Endodermal cell (in vitro differentiated cells): ENCODE measurements at regions not wholly inside any gene's neighbourhood (a gene's known extent, or its start where the extent isn't known, plus 50 kb on each side); places are given as distances from the start of the nearest gene placed in this dataset.
"Not testable (repeated sequence)": the region's sequence is repeated elsewhere in the genome, so short reads cannot be mapped to it uniquely, and the experiment has no call there.

Source experiments
- DNase-seq: peaks from one replicate; pipeline ENCODE4 v3.0.0-alpha.2; 2017
- H3K27ac ChIP-seq: 2 replicates; pipeline ENCODE4 v1.5.1; 2013; ENCODE audit warnings: mild to moderate bottlenecking, low read depth, low read length, moderate library complexity
- H3K27me3 ChIP-seq: 2 replicates; pipeline ENCODE4 v1.6.1; 2013; ENCODE audit warnings: mild to moderate bottlenecking, low read length, moderate library complexity; ENCODE audit not compliant: insufficient read depth, control insufficient read depth, poor library complexity, severe bottlenecking
- H3K36me3 ChIP-seq: 2 replicates; pipeline ENCODE4 v1.7.0; 2013; ENCODE audit warnings: mild to moderate bottlenecking, low read length, moderate library complexity; ENCODE audit not compliant: control insufficient read depth, insufficient read depth
- H3K4me1 ChIP-seq: one replicate; pipeline ENCODE4 v1.7.0; 2013; ENCODE audit warnings: low read length; ENCODE audit not compliant: control insufficient read depth, insufficient read depth
- H3K4me3 ChIP-seq: 2 replicates; pipeline ENCODE4 v1.5.1; 2013; ENCODE audit warnings: mild to moderate bottlenecking, low read length, moderate library complexity
- H3K9ac ChIP-seq: 2 replicates; pipeline ENCODE4 v1.6.1; 2013; ENCODE audit warnings: mild to moderate bottlenecking, low read length, moderate library complexity; ENCODE audit not compliant: poor library complexity, severe bottlenecking; ENCODE audit errors: extremely low read depth
- H3K9me3 ChIP-seq: 2 replicates; pipeline ENCODE4 v1.6.1; 2013; ENCODE audit warnings: mild to moderate bottlenecking, low read length, moderate library complexity; ENCODE audit not compliant: control insufficient read depth
- H3K27ac Mint-ChIP-seq: 2 replicates; pipeline ENCODE4 v1.8.0; 2020; ENCODE audit warnings: mixed read lengths
- H3K27me3 Mint-ChIP-seq: 2 replicates; pipeline ENCODE4 v1.8.0; 2021; ENCODE audit warnings: mild to moderate bottlenecking, mixed read lengths; ENCODE audit not compliant: insufficient read depth
- H3K36me3 Mint-ChIP-seq: 2 replicates; pipeline ENCODE4 v1.8.0; 2020; ENCODE audit warnings: low read depth, mixed read lengths
- H3K4me1 Mint-ChIP-seq: 2 replicates; pipeline ENCODE4 v1.8.0; 2020; ENCODE audit warnings: mixed read lengths
- H3K4me3 Mint-ChIP-seq: 2 replicates; pipeline ENCODE4 v1.8.0; 2020; ENCODE audit warnings: mild to moderate bottlenecking, moderate library complexity, mixed read lengths
- H3K9me3 Mint-ChIP-seq: 2 replicates; pipeline ENCODE4 v1.8.0; 2020; ENCODE audit warnings: mild to moderate bottlenecking, mixed read lengths
- WGBS, 2 experiments: methylation state at CpG; one replicate each; pipeline versions ENCODE4 v1.1.5 to v1.1.7; 2013; ENCODE audit warnings: missing lambda C conversion rate in 2 of 2, mixed read lengths in 1 of 2; ENCODE audit not compliant: insufficient coverage in 1 of 2, insufficient read length in 1 of 2; 5-methylcytosine and 5-hydroxymethylcytosine counted together

- not testable (repeated sequence) for H3K4me3 Mint-ChIP-seq, H3K9ac ChIP-seq, H3K4me1 Mint-ChIP-seq, H3K27me3 ChIP-seq, H3K36me3 Mint-ChIP-seq, H3K4me3 ChIP-seq, H3K9me3 Mint-ChIP-seq, H3K27me3 Mint-ChIP-seq, H3K9me3 ChIP-seq, H3K36me3 ChIP-seq, DNase-seq, H3K27ac Mint-ChIP-seq, H3K27ac ChIP-seq, H3K4me1 ChIP-seq
- WGBS, 2 experiments: 96% methylated on average over 3 of the region's 6 CpGs; no CpG with 5 or more reads in 1 of the 2 experiments
Observed at GRCh38 chr2:87354102-87354501, 332.5 kb upstream of the PLGLB1 start.

DNA sequence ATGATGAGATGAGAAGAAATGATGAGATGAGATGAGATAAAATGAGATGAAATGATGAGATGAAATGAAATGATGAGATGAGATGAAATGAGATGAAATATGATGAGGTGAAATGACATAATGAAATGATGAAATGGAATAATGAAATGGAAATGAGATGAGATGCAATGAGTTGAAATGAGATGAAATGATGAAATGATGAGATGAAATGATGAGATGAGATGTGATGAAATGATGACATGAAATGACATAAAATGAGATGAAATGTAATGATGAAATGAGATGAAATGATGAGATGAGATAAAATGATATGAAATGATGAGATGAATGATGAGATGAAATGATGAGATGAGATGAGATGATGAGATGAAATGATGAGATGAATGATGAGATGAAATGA lies 338.6 kb upstream of the PLGLB1 start:
- not testable (repeated sequence) for H3K27ac Mint-ChIP-seq, H3K9ac ChIP-seq, H3K4me3 Mint-ChIP-seq, H3K4me1 ChIP-seq, H3K36me3 Mint-ChIP-seq, DNase-seq, H3K27ac ChIP-seq, H3K27me3 Mint-ChIP-seq, H3K4me3 ChIP-seq, H3K9me3 ChIP-seq, H3K36me3 ChIP-seq, H3K9me3 Mint-ChIP-seq, H3K4me1 Mint-ChIP-seq, H3K27me3 ChIP-seq

- H3K9me3 Mint-ChIP-seq, H3K9me3 ChIP-seq, H3K4me3 Mint-ChIP-seq, H3K27me3 Mint-ChIP-seq, H3K27ac Mint-ChIP-seq, H3K36me3 Mint-ChIP-seq, H3K4me3 ChIP-seq, H3K27ac ChIP-seq, H3K9ac ChIP-seq, H3K4me1 Mint-ChIP-seq, H3K27me3 ChIP-seq, H3K4me1 ChIP-seq, H3K36me3 ChIP-seq, DNase-seq: not testable (repeated sequence)
- no CpG with 5 or more reads among the region's 2 CpGs for WGBS, 2 experiments
Observed at GRCh38 chr2:87360927-87361326, 339.3 kb upstream of the PLGLB1 start.

DNA sequence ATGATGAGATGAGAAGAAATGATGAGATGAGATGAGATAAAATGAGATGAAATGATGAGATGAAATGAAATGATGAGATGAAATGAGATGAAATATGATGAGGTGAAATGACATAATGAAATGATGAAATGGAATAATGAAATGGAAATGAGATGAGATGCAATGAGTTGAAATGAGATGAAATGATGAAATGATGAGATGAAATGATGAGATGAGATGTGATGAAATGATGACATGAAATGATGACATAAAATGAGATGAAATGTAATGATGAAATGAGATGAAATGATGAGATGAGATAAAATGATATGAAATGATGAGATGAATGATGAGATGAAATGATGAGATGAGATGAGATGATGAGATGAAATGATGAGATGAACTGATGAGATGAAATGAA lies 340.2 kb upstream of the PLGLB1 start:
- H3K9ac ChIP-seq, DNase-seq, H3K4me3 ChIP-seq, H3K27me3 Mint-ChIP-seq, H3K9me3 Mint-ChIP-seq, H3K27ac ChIP-seq, H3K27ac Mint-ChIP-seq, H3K4me3 Mint-ChIP-seq, H3K36me3 ChIP-seq, H3K4me1 Mint-ChIP-seq, H3K36me3 Mint-ChIP-seq, H3K9me3 ChIP-seq, H3K4me1 ChIP-seq, H3K27me3 ChIP-seq: not testable (repeated sequence)

GRCh38 chr2:87364379-87364778 lies 342.7 kb upstream of the PLGLB1 start:
- not testable (repeated sequence) for H3K9me3 Mint-ChIP-seq, H3K27me3 ChIP-seq, H3K27me3 Mint-ChIP-seq, H3K9me3 ChIP-seq, H3K27ac ChIP-seq, H3K27ac Mint-ChIP-seq, H3K9ac ChIP-seq, H3K4me1 ChIP-seq, H3K4me3 Mint-ChIP-seq, H3K36me3 ChIP-seq, H3K4me3 ChIP-seq, H3K4me1 Mint-ChIP-seq, H3K36me3 Mint-ChIP-seq, DNase-seq

GRCh38 chr2:87365038-87365437 lies 343.4 kb upstream of the PLGLB1 start:
- not testable (repeated sequence) for H3K4me1 ChIP-seq, H3K4me3 Mint-ChIP-seq, H3K36me3 ChIP-seq, H3K36me3 Mint-ChIP-seq, H3K27me3 ChIP-seq, H3K9me3 Mint-ChIP-seq, H3K27me3 Mint-ChIP-seq, H3K4me1 Mint-ChIP-seq, H3K9me3 ChIP-seq, H3K9ac ChIP-seq, DNase-seq, H3K4me3 ChIP-seq, H3K27ac ChIP-seq, H3K27ac Mint-ChIP-seq
- WGBS, 2 experiments: 69 to 100% methylated on average over 1 of the region's 2 CpGs

DNA sequence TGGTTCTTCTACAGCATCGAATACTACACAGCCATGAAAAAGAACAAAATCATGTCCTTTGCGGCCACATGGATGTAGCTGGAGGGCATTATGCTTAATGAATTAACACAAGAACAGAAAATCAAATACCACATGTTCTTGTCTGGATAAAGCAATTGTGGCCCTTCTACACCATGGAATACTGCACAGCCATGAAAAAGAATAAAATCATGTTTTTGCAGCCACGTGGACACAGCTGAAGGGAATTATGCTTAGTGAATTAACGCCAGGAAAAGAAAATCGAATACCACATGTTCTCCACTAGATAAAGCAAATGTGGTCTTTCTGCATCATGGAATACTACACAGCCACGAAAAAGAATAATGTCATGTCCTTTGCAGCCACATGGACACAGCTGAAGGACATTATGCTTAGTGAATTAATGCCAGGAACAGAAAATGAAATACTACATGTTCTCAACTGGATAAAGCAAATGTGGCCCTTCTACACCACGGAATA lies 361.8 kb upstream of the PLGLB2 start:
- not testable (repeated sequence) for H3K9ac ChIP-seq, H3K36me3 Mint-ChIP-seq, H3K27me3 Mint-ChIP-seq, H3K27me3 ChIP-seq, DNase-seq, H3K27ac Mint-ChIP-seq, H3K9me3 Mint-ChIP-seq, H3K27ac ChIP-seq, H3K9me3 ChIP-seq, H3K4me3 ChIP-seq, H3K4me3 Mint-ChIP-seq, H3K4me1 ChIP-seq, H3K36me3 ChIP-seq, H3K4me1 Mint-ChIP-seq
- WGBS, 2 experiments: 85 to 95% methylated on average over 3 to 6 of the region's 7 CpGs
